Smooth muscle cell of the brain vasculature (primary cell): ENCODE measurements at regions not wholly inside any gene's neighbourhood (a gene's known extent, or its start where the extent isn't known, plus 50 kb on each side); places are given as distances from the start of the nearest gene placed in this dataset.
"Not testable (repeated sequence)": the region's sequence is repeated elsewhere in the genome, so short reads cannot be mapped to it uniquely, and the experiment has no call there.

Experiments
- DNase-seq: peaks from one replicate; pipeline ENCODE4 v3.0.0-alpha.2; 2012; ENCODE audit warnings: low read depth, low spot score

DNA sequence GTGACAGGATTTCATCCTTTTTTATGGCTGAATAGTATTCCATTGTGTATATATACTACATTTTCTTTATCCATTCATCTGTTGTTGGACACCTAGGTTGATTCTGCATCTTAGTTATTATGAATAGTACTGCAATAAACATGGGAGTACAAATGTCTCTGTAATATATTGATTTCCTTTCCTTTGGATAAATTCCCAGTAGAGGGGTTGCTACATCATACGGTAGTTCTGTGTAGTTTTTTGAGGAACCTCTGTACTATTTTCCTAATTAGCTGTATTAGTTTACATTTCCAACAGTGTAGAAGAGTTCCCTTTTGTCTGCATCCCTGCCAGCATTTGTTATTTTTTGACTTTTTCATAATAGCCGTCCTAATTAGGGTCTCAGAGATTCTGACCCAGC, 201.3 kb downstream of the GIPC2 start:
- DNase-seq = no peak

DNA sequence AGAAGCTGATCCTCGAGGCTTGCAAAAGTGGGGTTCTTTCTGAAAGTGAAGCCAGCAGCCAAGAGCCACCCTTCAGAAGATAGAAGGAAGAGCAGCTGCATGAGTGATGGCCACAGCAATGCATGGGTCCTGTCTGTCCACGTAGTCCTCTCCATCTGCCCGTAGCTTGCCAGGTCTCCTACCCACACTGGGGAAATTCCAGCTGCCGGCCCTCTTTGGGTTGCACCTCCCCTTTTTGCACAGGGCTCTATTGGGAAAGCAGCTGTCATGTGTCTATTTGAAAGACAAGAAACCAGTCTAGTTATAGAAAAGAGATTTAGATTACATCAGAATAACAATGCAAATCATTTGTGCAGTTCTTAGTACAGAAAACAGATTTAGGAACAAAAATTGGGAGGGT, 204.4 kb downstream of the GIPC2 start:
- no peak for DNase-seq

GRCh38 chr1:78254517-78254916, 208.8 kb downstream of the GIPC2 start:
- DNase-seq = no peak

DNA sequence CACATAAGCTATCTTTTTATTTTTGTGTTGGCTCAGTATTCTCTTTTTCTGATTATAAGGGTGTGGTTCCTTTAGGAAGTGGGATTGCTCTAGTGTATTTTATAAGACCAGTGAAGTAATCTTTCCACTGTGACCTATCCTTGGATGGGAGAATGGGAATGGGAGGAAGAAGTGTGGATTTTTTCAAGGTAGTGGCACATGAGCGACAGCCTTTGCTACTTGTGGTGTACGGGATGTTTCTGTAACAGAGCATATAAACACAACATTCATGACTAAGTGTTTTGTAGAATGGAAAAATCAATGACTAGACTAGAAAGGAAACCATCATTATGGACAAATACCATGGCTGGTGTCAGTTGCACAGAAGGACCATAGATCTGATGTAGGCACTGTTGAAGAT, 209.6 kb downstream of the GIPC2 start:
- DNase-seq = no peak

DNA sequence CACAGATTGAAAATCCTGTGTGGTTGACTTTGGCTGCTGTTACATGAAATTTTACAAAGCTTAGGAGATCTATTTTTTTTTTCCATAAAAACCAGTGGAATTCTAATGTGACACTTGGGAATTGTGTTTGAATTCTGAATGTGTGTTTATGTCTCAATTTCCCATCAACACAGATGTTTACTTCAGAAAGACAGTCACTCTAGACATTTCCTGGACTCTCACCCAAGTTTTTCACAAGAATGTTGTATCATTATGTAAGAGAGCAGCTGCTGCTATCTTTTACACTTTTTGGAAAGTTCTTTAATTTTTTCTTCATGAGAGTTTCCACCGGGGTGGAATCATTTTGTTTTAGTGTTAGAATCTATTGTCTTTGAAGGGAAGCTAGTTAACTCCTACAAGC, 210.1 kb downstream of the GIPC2 start:
- DNase-seq = no peak

DNA sequence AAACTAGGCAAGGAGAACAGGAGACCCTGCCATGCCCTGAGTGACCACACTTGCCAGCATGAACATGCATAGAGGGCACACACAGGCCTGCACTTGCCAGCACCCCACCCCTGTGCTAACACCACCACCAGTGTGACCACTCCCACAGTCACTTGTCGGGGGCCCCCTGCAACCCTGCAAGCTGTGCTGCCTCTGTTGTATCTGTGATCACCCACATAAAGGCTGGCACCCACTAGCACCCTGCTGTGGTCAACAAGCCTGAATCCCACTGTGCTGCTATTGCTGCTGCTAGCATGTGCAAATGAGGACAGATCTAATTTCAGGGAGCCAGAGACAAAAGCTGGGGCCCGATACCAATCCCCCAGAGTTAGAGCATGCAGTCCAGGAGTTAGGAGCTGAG, 217.7 kb downstream of the GIPC2 start:
- DNase-seq = no peak

GRCh38 chr1:78263946-78264345, 218.2 kb downstream of the GIPC2 start:
- DNase-seq = no peak

DNA sequence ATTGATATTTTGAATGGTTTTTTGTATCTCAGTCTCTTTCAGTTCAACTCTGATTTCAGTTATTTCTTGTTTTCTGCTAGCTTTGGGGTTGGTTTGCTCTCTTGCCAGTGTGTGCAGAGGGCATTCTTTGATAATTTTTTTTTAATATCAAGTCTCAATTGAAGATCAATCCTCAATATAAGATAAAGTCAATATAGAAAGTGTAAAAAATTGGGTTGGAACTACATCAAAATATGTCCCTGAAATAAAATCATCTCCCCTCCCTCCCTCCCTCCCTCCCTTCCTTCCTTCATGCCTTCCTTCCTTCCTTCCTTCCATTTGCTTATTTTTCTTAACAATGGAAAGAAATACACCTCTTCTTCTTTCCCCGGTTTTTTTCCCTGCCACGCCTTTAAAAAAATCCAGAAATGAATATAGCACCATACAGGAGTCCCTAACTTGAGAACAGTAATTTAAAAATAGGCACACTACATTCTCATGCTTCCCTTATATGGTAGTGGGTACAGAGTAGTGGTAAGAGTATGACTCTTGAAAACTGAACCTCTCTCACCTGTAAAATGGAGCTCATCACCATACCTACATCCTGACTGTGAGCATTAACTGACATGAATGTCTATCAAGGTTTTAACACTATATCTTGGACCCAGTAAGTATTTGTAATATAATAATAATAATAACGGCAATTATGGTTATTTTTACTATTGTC, 221.9 kb downstream of the GIPC2 start:
- no peak for DNase-seq

DNA sequence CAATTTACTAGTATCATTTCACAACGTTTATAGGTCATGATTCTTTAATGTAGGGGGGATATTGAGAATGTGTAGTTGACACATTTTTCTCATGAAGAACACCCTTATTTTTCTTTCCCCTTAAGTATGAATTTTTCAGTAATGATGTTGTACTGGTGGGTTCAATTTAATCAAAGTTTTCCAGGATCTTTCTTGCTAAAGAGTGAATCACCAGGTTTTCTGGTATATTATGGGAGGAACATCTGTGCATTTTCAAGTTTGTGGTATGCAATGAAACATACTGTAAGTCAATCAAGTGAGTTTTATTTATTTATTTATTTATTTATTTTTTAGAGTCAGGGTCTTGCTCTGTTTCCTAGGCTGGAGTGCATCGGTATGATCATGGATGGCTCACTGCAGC, 221.2 kb upstream of the PTGFR start:
- DNase-seq = no peak

DNA sequence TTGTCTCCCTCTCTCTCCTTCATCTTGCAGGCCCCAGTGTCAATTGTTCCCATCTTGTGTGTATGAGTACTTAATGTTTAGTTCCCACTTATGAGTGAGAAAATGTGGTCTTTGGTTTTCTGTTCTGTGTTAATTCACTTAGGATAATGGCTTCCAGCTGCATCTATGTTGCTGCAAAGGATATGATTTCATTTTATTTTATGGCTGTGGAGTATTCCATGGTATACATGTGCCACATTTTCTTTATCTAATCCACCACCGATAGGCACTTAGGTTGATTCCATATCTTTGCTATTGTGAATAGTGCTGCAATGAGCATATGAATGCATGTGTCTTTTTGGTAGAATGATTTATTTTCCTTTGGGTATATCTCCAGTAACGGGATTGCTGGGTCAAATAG, 219.4 kb upstream of the PTGFR start:
- DNase-seq = not testable (repeated sequence)

GRCh38 chr1:78274814-78275213, 216.0 kb upstream of the PTGFR start:
- DNase-seq = no peak

- no peak for DNase-seq
Observed at GRCh38 chr1:78275456-78275855, 215.3 kb upstream of the PTGFR start.

GRCh38 chr1:78275906-78276685, 214.7 kb upstream of the PTGFR start:
- DNase-seq = no peak

DNA sequence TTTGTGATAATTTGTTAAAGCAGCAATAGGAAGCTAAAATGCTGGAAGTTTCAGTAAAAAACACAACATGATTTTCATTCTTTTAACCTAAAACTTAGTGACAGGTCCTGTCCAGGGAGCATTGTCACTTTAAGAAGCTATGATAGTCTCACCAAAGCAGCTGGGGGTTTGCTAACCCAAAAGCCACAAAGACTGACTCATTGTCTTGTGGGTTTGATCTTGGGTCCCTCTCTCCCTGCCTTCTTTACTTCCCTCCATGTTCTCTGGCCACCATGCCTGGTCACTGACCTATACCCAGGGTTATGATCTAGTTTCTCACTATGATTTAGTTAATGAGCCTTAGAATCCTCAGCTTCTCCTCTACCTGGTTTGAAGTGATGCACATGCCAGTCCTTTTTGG, 213.5 kb upstream of the PTGFR start:
- DNase-seq = no peak

GRCh38 chr1:78279051-78279450, 211.7 kb upstream of the PTGFR start:
- DNase-seq = no peak

- DNase-seq = no peak
Observed at GRCh38 chr1:78280626-78281025, 210.1 kb upstream of the PTGFR start.

DNA sequence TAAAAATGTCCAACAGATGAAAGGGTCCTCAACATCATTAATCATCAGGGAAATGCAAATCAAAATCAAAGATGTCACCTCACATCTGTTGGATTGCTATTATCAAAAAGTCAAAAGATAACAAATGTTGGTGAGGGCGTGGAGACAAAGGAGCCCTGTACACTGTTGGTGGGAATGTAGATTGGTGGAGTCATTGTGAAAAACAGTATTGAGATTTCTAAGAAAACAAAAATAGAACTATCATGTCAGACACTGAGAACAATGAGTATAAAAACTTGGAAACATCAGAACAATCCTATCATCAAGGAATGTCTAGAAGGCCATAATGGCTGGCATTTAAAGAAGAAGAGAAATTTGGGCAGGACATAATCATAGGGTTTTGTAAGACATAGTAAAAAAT, 209.2 kb upstream of the PTGFR start:
- no peak for DNase-seq

GRCh38 chr1:78283691-78284090, 207.1 kb upstream of the PTGFR start:
- no peak for DNase-seq

DNA sequence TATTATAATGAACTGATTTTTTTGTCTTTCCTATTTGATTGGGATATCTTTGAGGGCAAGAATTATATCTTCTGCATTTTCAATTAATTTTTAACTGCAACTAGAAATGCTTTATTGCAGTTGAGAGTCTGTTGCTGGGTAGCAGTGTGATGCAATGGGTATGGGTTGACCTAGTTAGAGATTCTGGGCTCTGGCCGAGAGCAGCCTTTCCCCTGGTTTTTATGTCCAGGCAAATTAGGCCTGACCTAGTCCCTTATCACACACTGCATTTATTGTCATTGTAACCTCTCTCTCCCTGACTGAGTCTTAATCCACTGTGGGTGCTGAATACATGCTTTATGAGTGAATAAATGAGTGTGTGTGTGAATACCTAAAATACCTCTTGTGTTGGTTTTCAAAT, 206.4 kb upstream of the PTGFR start:
- no peak for DNase-seq

DNA sequence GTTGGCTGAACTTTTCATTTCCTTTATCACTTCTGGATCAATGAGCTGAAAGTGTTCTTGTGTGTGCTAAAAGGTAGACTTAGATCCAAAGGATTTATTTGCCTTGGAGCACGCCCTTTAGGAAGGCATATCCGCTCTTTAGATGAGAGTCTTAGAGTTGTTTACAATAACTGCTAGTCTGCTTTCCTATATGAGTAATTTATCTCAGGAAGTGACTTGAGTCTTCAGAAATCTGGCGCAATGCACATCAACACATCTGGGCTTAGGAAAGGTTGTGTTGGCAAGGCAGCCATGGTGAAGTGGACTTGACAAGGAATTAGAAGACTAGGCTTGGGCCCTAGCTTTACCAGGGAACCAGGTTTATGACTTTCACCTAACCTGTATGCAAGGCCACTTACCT, 204.1 kb upstream of the PTGFR start:
- no peak for DNase-seq

DNA sequence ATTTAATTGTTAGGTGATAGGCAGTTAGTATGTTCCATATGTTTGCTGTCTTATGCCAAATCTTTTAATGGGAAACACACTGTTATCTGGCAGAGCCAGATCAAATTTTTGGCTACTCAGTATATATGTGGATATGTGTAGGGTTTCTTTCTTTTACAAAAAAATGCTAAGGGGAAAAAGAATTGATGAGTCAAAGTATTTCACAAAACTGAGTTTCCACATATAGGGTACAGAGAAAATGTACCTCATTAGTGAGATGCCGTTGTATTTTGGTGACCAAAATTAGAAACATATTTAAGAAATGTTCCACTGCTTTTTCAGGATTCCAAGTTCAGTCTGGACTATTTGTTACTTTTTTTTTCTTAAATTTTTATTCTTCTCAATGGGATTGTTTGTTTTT, 201.2 kb upstream of the PTGFR start:
- no peak for DNase-seq

GRCh38 chr1:78291418-78291817, 199.4 kb upstream of the PTGFR start:
- DNase-seq = no peak

DNA sequence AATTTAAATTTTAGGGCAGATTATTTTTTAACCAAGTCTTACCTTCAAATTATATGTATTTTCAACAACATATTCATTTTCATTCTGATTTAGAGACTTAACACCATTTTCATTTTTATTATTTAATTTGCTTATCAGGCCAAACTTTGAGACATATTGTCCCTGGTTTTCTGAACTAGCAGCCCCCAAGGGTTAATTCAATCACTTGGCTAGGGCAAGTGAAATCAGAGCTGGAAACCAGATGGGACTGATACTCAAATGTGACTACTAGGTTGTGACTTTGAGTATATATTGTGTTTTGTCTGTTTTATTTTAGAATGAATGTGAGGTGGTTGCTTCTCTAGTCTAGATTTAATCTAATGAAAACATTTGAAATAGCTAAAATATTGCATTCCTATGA, 198.9 kb upstream of the PTGFR start:
- DNase-seq = no peak
